CD14-positive monocyte (primary cell): ENCODE measurements at regions not wholly inside any gene's neighbourhood (a gene's known extent, or its start where the extent isn't known, plus 50 kb on each side); places are given as distances from the start of the nearest gene placed in this dataset.
"Not testable (repeated sequence)": the region's sequence is repeated elsewhere in the genome, so short reads cannot be mapped to it uniquely, and the experiment has no call there.

Experiments
- DNase-seq, 3 donors: peaks; one replicate each; pipeline ENCODE4 v3.0.0-alpha.2; 2011 to 2022
- H2AFZ ChIP-seq: 2 replicates; pipeline ENCODE4 v1.6.0; 2012; ENCODE audit warnings: mild to moderate bottlenecking, low read depth, low read length, inconsistent platforms; ENCODE audit not compliant: insufficient read depth, poor library complexity, severe bottlenecking
- H3K27ac ChIP-seq, 2 donors: 1 replicate in 1 of 2; 2 replicates in 1 of 2; pipeline ENCODE4 v1.5.1; 2012 to 2013; ENCODE audit warnings: low read length in 2 of 2, control low read depth in 1 of 2, inconsistent platforms in 1 of 2, low read depth in 1 of 2, mild to moderate bottlenecking in 1 of 2
- H3K27me3 ChIP-seq, 2 donors: one replicate each; pipeline versions ENCODE4 v1.6.0 to v1.6.1; 2011 to 2013; ENCODE audit warnings: low read length in 2 of 2; ENCODE audit not compliant: control insufficient read depth in 2 of 2, insufficient read depth in 2 of 2
- H3K36me3 ChIP-seq, 2 donors: replicated peaks in 1 of 2; 1 replicate in 1 of 2; 2 replicates in 1 of 2; pipeline versions ENCODE4 v1.5.1 to v1.6.1; 2012 to 2013; ENCODE audit warnings: low read length in 2 of 2, control low read depth in 1 of 2, inconsistent platforms in 1 of 2, mild to moderate bottlenecking in 1 of 2; ENCODE audit not compliant: insufficient read depth in 2 of 2, control insufficient read depth in 1 of 2
- H3K4me1 ChIP-seq, 2 donors: 1 replicate in 1 of 2; 2 replicates in 1 of 2; pipeline versions ENCODE4 v1.5.1 to v1.6.1; 2012 to 2013; ENCODE audit warnings: low read length in 2 of 2, control low read depth in 1 of 2, inconsistent platforms in 1 of 2, mild to moderate bottlenecking in 1 of 2, moderate library complexity in 1 of 2; ENCODE audit not compliant: insufficient read depth in 2 of 2, control insufficient read depth in 1 of 2
- H3K4me2 ChIP-seq: replicated peaks from 2 replicates; pipeline ENCODE3; 2012; ENCODE audit warnings: low read length, moderate library complexity, mild to moderate bottlenecking; ENCODE audit not compliant: poor library complexity, severe bottlenecking; ENCODE audit errors: extremely low read depth
- H3K4me3 ChIP-seq, 3 experiments: fragments of 200-600 bp in 1 of 3; sonication (generic) in 1 of 3; replicated peaks in 1 of 3; 1 replicate in 2 of 3; 2 replicates in 1 of 3; pipeline ENCODE4 v1.5.1; 2011 to 2013; ENCODE audit warnings: low read length in 3 of 3, mild to moderate bottlenecking in 3 of 3, control low read depth in 2 of 3, low read depth in 2 of 3, inconsistent platforms in 1 of 3, moderate library complexity in 1 of 3
- H3K79me2 ChIP-seq: 2 replicates; pipeline ENCODE4 v1.6.0; 2012; ENCODE audit warnings: mild to moderate bottlenecking, control low read depth, inconsistent platforms, low read length, moderate library complexity; ENCODE audit not compliant: insufficient read depth
- H3K9ac ChIP-seq: 2 replicates; pipeline ENCODE4 v1.6.0; 2017; ENCODE audit warnings: low read length, mild to moderate bottlenecking; ENCODE audit not compliant: insufficient read depth, poor library complexity, severe bottlenecking
- H3K9me3 ChIP-seq, 2 donors: replicated peaks in 1 of 2; 1 replicate in 1 of 2; 2 replicates in 1 of 2; pipeline versions ENCODE4 v1.5.1 to v1.6.1; 2012 to 2013; ENCODE audit warnings: low read length in 2 of 2, control low read depth in 1 of 2; ENCODE audit not compliant: control insufficient read depth in 1 of 2, insufficient read depth in 1 of 2
- H4K20me1 ChIP-seq: 2 replicates; pipeline ENCODE4 v1.6.0; 2012; ENCODE audit warnings: mild to moderate bottlenecking, low read length, control low read depth, moderate library complexity; ENCODE audit not compliant: insufficient read depth
- H3K27ac Mint-ChIP-seq, 7 donors: one replicate each; pipeline ENCODE4 v1.8.0; 2020; ENCODE audit warnings: mild to moderate bottlenecking in 7 of 7, mixed read lengths in 7 of 7, moderate library complexity in 6 of 7, inconsistent platforms in 2 of 7
- H3K27me3 Mint-ChIP-seq, 3 donors: one replicate each; pipeline ENCODE4 v1.8.0; 2021 to 2022; ENCODE audit warnings: low read depth in 3 of 3, mild to moderate bottlenecking in 3 of 3, mixed read lengths in 3 of 3, moderate library complexity in 3 of 3, inconsistent platforms in 1 of 3
- H3K36me3 Mint-ChIP-seq, 2 donors: one replicate each; pipeline ENCODE4 v1.8.0; 2020; ENCODE audit warnings: mixed read lengths in 2 of 2, inconsistent platforms in 1 of 2, mild to moderate bottlenecking in 1 of 2
- H3K4me1 Mint-ChIP-seq: one replicate; pipeline ENCODE4 v1.8.0; 2020; ENCODE audit warnings: mild to moderate bottlenecking, mixed read lengths
- H3K4me3 Mint-ChIP-seq, 2 donors: one replicate each; pipeline ENCODE4 v1.8.0; 2020; ENCODE audit warnings: mild to moderate bottlenecking in 2 of 2, mixed read lengths in 2 of 2, moderate library complexity in 1 of 2
- H3K9me3 Mint-ChIP-seq, 7 donors: one replicate each; pipeline ENCODE4 v1.8.0; 2020 to 2022; ENCODE audit warnings: mixed read lengths in 7 of 7, mild to moderate bottlenecking in 6 of 7, moderate library complexity in 6 of 7, inconsistent platforms in 2 of 7
- CTCF ChIP-seq: fragments of 200-600 bp; IDR thresholded peaks from one replicate; pipeline ENCODE4 v1.8.0; 2022; ENCODE audit warnings: antibody characterized with exemption, mild to moderate bottlenecking
- WGBS: methylation state at CpG from one replicate; pipeline ENCODE4 v1.1.5; 2013; ENCODE audit warnings: missing lambda C conversion rate; ENCODE audit not compliant: insufficient coverage; 5-methylcytosine and 5-hydroxymethylcytosine counted together
- intact Hi-C, 2 donors: fragments of 100-400 bp; cut with micrococcal nuclease; formaldehyde crosslinking; loops; one replicate each; pipeline versions ENCODE4 v1.15.0 to v1.15.1; 2023

DNA sequence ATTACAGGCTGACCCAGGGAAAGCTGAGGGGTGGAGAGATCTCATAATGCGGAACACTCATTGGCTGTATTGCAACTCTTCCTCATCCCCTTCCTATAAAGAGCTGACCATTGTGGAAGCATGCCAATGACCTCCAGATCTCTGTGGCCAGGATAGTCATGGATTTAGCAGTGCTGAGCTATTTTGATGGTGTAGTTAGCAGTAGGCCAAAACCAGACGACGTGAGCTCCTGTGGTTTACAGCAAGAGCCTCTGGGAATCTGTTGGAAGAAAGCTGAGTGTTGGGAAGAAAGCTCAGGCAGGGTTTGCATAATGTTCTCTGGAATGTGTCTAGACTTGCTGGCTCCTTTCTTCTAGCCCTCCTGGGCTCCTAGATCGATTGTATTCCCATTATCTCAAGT is 187.5 kb upstream of the GPC6 start:
- H3K36me3 Mint-ChIP-seq = no peaks in the 10 kb centered on the region
- no peaks in the 10 kb centered on the region for H3K4me1 ChIP-seq
- H3K9me3 ChIP-seq = peaks cover 5 to 15% of the 10 kb centered on the region in 2 donors
- TF ChIP-seq CTCF = no peak
- H3K9ac ChIP-seq = no peak overlapping the region
- H3K4me3 ChIP-seq = no peak overlapping the region
- peaks cover 3 to 22% (median 7%) of the 10 kb centered on the region in 7 donors for H3K9me3 Mint-ChIP-seq
- no peak overlapping the region for H3K27ac ChIP-seq
- H3K27ac Mint-ChIP-seq = no peak overlapping the region
- no peaks in the 10 kb centered on the region for H4K20me1 ChIP-seq
- WGBS = 97% methylated on average over 3 of the region's 4 CpGs
- H3K4me3 Mint-ChIP-seq = no peak overlapping the region
- no peak for DNase-seq
- peaks cover 0 to 2% (median 0%) of the 10 kb centered on the region in 3 donors for H3K27me3 Mint-ChIP-seq
- no peaks in the 10 kb centered on the region for H3K36me3 ChIP-seq
- intact Hi-C loops = no loop called here
- no peak overlapping the region for H3K4me2 ChIP-seq
- no peaks in the 10 kb centered on the region for H3K27me3 ChIP-seq
- H3K79me2 ChIP-seq = no peaks in the 10 kb centered on the region
- H2AFZ ChIP-seq = no peak overlapping the region
- no peaks in the 10 kb centered on the region for H3K4me1 Mint-ChIP-seq

- H3K27me3 ChIP-seq, H3K9ac ChIP-seq, H3K4me2 ChIP-seq, H3K36me3 Mint-ChIP-seq, H3K4me3 ChIP-seq, H4K20me1 ChIP-seq, H3K27me3 Mint-ChIP-seq, H3K27ac ChIP-seq, DNase-seq, H3K4me1 ChIP-seq, intact Hi-C loops, H3K79me2 ChIP-seq, H3K36me3 ChIP-seq, H3K4me1 Mint-ChIP-seq, H3K4me3 Mint-ChIP-seq, H3K27ac Mint-ChIP-seq, H2AFZ ChIP-seq: not testable (repeated sequence)
- 97% methylated on average over 4 of the region's 4 CpGs for WGBS
- H3K9me3 ChIP-seq = peaks cover 5 to 18% of the 10 kb centered on the region in 2 donors
- peaks cover 3 to 22% (median 12%) of the 10 kb centered on the region in 7 donors for H3K9me3 Mint-ChIP-seq
Measured at GRCh38 chr13:93041566-93041965, 185.0 kb upstream of the GPC6 start.
